ENCODE measurements at regions not wholly inside any gene's neighbourhood (a gene's known extent, or its start where the extent isn't known, plus 50 kb on each side); places are given as distances from the start of the nearest gene placed in this dataset.

DNA sequence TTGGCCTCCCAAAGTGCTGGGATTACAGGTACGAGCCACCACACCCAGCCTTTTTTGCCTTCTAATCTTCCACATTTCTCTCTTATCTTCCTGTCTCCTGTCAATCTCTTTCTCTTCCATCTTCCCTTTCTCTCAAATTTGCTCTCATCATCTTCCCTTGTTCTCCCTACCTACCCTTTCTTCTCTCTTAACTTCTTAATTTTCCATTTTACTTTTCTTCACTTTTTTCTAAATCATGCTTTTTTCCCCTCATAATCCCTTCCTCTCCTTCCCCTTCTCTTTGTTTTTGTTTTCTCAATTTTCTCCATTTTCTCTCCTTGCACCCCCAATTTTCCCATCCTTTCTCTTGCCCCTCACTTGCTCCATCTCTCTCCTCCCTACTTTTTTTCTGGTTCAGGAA is 545.7 kb downstream of the OMA1 start:
- H3K27me3 ChIP-seq (ENCODE audit: control insufficient read depth in 3 of 3, insufficient read depth in 3 of 3, low read length in 3 of 3), result no peaks in the 10 kb centered on the region
- H3K36me3 ChIP-seq (ENCODE audit: control insufficient read depth in 3 of 3, insufficient read depth in 2 of 3, low read depth in 1 of 3, low read length in 3 of 3), result no peaks in the 10 kb centered on the region
- no peaks in the 10 kb centered on the region for H3K4me1 ChIP-seq (ENCODE audit: control insufficient read depth in 3 of 3, insufficient read depth in 2 of 3, low read depth in 1 of 3, low read length in 2 of 3)
- DNase-seq (no peak), FAIRE-seq (no peak)
- WGBS, 3 donors, result 40 to 71% (median 50%) methylated on average over 1 of the region's 1 CpG
- no peak overlapping the region for H3K4me3 ChIP-seq (ENCODE audit: low read depth in 1 of 3, low read length in 3 of 3)
- H3K27ac ChIP-seq (ENCODE audit: low read depth in 1 of 3, low read length in 2 of 3), result no peak overlapping the region
- peaks cover 0 to 9% of the 10 kb centered on the region in 2 donors for H3K9me3 ChIP-seq (ENCODE audit: control insufficient read depth in 2 of 2, insufficient read depth in 1 of 2, low read depth in 1 of 2, low read length in 1 of 2)

DNA sequence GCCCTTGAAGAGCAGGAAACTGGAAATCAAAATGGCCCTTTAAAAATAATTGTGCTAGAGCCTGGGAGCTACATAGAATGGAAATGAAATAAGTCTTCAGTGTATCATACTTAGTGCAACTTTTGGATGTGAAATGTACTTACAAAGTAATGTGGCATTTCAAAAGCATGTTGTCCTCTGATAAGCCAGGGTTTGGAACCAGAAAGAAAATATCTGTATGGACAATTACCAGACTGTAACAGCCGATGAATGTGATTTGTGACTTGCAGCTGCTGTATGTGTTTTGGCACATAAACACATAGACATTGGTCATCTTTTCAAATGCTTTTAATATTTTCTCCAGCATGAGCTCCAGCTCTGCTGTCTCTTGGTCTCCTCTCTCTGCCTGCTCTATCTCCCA is 546.4 kb downstream of the OMA1 start:
- DNase-seq (no peak), FAIRE-seq (no peak)
- no peaks in the 10 kb centered on the region for H3K36me3 ChIP-seq (ENCODE audit: control insufficient read depth in 3 of 3, insufficient read depth in 2 of 3, low read depth in 1 of 3, low read length in 3 of 3)
- no peak overlapping the region for H3K4me3 ChIP-seq (ENCODE audit: low read depth in 1 of 3, low read length in 3 of 3)
- no peaks in the 10 kb centered on the region for H3K4me1 ChIP-seq (ENCODE audit: control insufficient read depth in 3 of 3, insufficient read depth in 2 of 3, low read depth in 1 of 3, low read length in 2 of 3)
- no peak overlapping the region for H3K27ac ChIP-seq (ENCODE audit: low read depth in 1 of 3, low read length in 2 of 3)
- 65 to 81% (median 75%) methylated on average over 1 of the region's 1 CpG for WGBS, 3 donors
- H3K9me3 ChIP-seq (ENCODE audit: control insufficient read depth in 2 of 2, insufficient read depth in 1 of 2, low read depth in 1 of 2, low read length in 1 of 2), result peaks cover 0 to 9% of the 10 kb centered on the region in 2 donors
- no peaks in the 10 kb centered on the region for H3K27me3 ChIP-seq (ENCODE audit: control insufficient read depth in 3 of 3, insufficient read depth in 3 of 3, low read length in 3 of 3)

- Histone ChIP-seq H3K4me1 (ENCODE audit: control insufficient read depth in 3 of 3, insufficient read depth in 2 of 3, low read depth in 1 of 3, low read length in 2 of 3) (no peaks in the 10 kb centered on the region), H3K36me3 (ENCODE audit: control insufficient read depth in 3 of 3, insufficient read depth in 2 of 3, low read depth in 1 of 3, low read length in 3 of 3) (no peaks in the 10 kb centered on the region), H3K27me3 (ENCODE audit: control insufficient read depth in 3 of 3, insufficient read depth in 3 of 3, low read length in 3 of 3) (no peaks in the 10 kb centered on the region), H3K27ac (ENCODE audit: low read depth in 1 of 3, low read length in 2 of 3) (no peak overlapping the region), H3K4me3 (ENCODE audit: low read depth in 1 of 3, low read length in 3 of 3) (no peak overlapping the region), H3K9me3 (ENCODE audit: control insufficient read depth in 2 of 2, insufficient read depth in 1 of 2, low read depth in 1 of 2, low read length in 1 of 2) (peaks cover 0 to 9% of the 10 kb centered on the region in 2 donors)
- DNase-seq (no peak), FAIRE-seq (no peak)
- 57 to 71% (median 66%) methylated on average over 2 of the region's 2 CpGs for WGBS, 3 donors
Measured at GRCh38 chr1:57996400-57996799, 550.1 kb downstream of the OMA1 start.

DNA sequence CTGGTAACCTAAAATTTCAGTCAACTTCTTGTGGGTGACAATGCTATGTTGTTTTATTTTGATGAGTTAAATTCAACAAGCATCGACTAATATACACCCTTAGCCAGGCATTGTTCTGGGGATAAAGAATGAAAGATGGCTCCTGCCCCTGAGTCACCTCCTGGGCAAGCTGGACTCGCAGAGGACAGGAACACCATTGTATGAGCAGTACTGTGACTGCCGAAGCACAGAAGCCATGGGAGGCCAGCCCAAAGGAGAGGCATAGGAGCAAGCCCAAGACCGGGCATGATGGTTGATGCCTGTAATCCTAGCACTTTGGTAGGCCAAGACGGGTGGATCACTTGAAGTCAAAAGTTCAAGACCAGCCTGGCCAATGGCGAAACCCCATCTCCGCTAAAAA is 555.2 kb downstream of the OMA1 start:
- Histone ChIP-seq H3K4me3 (ENCODE audit: low read depth in 1 of 3, low read length in 3 of 3) (no peak overlapping the region), H3K9me3 (ENCODE audit: control insufficient read depth in 2 of 2, insufficient read depth in 1 of 2, low read depth in 1 of 2, low read length in 1 of 2) (no peaks in the 10 kb centered on the region), H3K4me1 (ENCODE audit: control insufficient read depth in 3 of 3, insufficient read depth in 2 of 3, low read depth in 1 of 3, low read length in 2 of 3) (no peaks in the 10 kb centered on the region), H3K36me3 (ENCODE audit: control insufficient read depth in 3 of 3, insufficient read depth in 2 of 3, low read depth in 1 of 3, low read length in 3 of 3) (no peaks in the 10 kb centered on the region), H3K27me3 (ENCODE audit: control insufficient read depth in 3 of 3, insufficient read depth in 3 of 3, low read length in 3 of 3) (no peaks in the 10 kb centered on the region), H3K27ac (ENCODE audit: low read depth in 1 of 3, low read length in 2 of 3) (no peak overlapping the region)
- no peak for DNase-seq
- no peak for FAIRE-seq
- WGBS, 3 donors, result 85 to 91% (median 88%) methylated on average over 7 of the region's 7 CpGs

- H3K36me3 ChIP-seq (ENCODE audit: control insufficient read depth in 3 of 3, insufficient read depth in 2 of 3, low read depth in 1 of 3, low read length in 3 of 3), result no peaks in the 10 kb centered on the region
- no peaks in the 10 kb centered on the region for H3K27me3 ChIP-seq (ENCODE audit: control insufficient read depth in 3 of 3, insufficient read depth in 3 of 3, low read length in 3 of 3)
- DNase-seq (no peak), FAIRE-seq (no peak)
- 67 to 89% (median 83%) methylated on average over 1 of the region's 1 CpG for WGBS, 3 donors
- H3K27ac ChIP-seq (ENCODE audit: low read depth in 1 of 3, low read length in 2 of 3), result no peak overlapping the region
- H3K9me3 ChIP-seq (ENCODE audit: control insufficient read depth in 2 of 2, insufficient read depth in 1 of 2, low read depth in 1 of 2, low read length in 1 of 2), result no peaks in the 10 kb centered on the region
- H3K4me1 ChIP-seq (ENCODE audit: control insufficient read depth in 3 of 3, insufficient read depth in 2 of 3, low read depth in 1 of 3, low read length in 2 of 3), result no peaks in the 10 kb centered on the region
- no peak overlapping the region for H3K4me3 ChIP-seq (ENCODE audit: low read depth in 1 of 3, low read length in 3 of 3)
Measured at GRCh38 chr1:57989877-57990276, 556.6 kb downstream of the OMA1 start.

DNA sequence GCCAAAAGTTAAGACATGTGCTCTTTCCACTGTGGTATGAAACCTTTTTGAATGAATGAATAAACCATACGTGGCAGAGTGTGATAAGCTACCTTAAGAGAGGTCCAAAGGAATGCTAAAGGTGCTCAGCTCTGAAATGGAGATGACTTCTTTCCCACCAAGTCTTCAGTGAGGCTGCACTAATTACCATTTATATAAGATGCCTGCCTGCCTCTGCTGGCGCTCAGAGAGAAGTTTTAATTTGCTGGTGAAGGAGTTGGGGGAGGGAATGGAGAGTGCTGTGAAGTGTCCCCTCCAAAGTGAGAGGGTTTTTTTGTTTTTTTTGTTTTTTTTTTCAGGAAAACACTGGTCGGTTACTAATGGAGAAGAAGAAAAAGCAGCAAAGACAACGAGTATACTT is 559.0 kb downstream of the OMA1 start:
- H3K36me3 ChIP-seq (ENCODE audit: control insufficient read depth in 3 of 3, insufficient read depth in 2 of 3, low read depth in 1 of 3, low read length in 3 of 3), result no peaks in the 10 kb centered on the region
- FAIRE-seq, result no peak
- 51 to 70% (median 56%) methylated on average over 4 of the region's 4 CpGs for WGBS, 3 donors

GRCh38 chr1:57986432-57986831 is 560.1 kb downstream of the OMA1 start:
- Histone ChIP-seq H3K27ac (ENCODE audit: low read depth in 1 of 3, low read length in 2 of 3) (no peak overlapping the region), H3K36me3 (ENCODE audit: control insufficient read depth in 3 of 3, insufficient read depth in 2 of 3, low read depth in 1 of 3, low read length in 3 of 3) (no peaks in the 10 kb centered on the region), H3K9me3 (ENCODE audit: control insufficient read depth in 2 of 2, insufficient read depth in 1 of 2, low read depth in 1 of 2, low read length in 1 of 2) (no peaks in the 10 kb centered on the region), H3K4me3 (ENCODE audit: low read depth in 1 of 3, low read length in 3 of 3) (no peak overlapping the region), H3K4me1 (ENCODE audit: control insufficient read depth in 3 of 3, insufficient read depth in 2 of 3, low read depth in 1 of 3, low read length in 2 of 3) (no peaks in the 10 kb centered on the region), H3K27me3 (ENCODE audit: control insufficient read depth in 3 of 3, insufficient read depth in 3 of 3, low read length in 3 of 3) (no peaks in the 10 kb centered on the region)
- FAIRE-seq (no peak), DNase-seq (no peak)
- 48 to 69% (median 50%) methylated on average over 5 of the region's 5 CpGs for WGBS, 3 donors

More for the DNA sequence above, 559.0 kb downstream of the OMA1 start:
- H3K27ac ChIP-seq (ENCODE audit: low read depth in 1 of 3, low read length in 2 of 3), result no peak overlapping the region
- no peak overlapping the region for H3K4me3 ChIP-seq (ENCODE audit: low read depth in 1 of 3, low read length in 3 of 3)
- no peak for DNase-seq
- no peaks in the 10 kb centered on the region for H3K4me1 ChIP-seq (ENCODE audit: control insufficient read depth in 3 of 3, insufficient read depth in 2 of 3, low read depth in 1 of 3, low read length in 2 of 3)
- no peaks in the 10 kb centered on the region for H3K27me3 ChIP-seq (ENCODE audit: control insufficient read depth in 3 of 3, insufficient read depth in 3 of 3, low read length in 3 of 3)
- H3K9me3 ChIP-seq (ENCODE audit: control insufficient read depth in 2 of 2, insufficient read depth in 1 of 2, low read depth in 1 of 2, low read length in 1 of 2), result no peaks in the 10 kb centered on the region

DNA sequence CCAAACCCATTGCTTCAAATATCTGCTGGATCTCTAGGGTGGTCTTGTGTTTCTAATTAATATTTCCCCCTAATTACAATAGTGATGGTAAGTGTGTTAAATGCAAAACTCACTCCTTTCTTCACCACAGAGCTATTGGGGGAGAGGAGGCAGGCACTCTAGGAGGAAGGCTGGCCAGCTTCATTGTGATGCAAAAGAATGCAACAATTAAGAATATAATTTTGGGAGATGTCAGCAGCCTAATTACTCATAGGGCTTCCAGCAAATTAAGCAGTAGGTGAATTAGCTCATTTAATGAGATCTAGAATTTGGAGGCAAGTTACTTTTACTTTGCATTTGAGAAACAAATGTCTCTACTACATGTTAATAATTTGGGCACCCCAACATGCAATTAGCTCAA is 560.4 kb upstream of the DAB1 start:
- DNase-seq, result no peak
- no peak for FAIRE-seq
- no peak overlapping the region for H3K4me3 ChIP-seq (ENCODE audit: low read depth in 1 of 3, low read length in 3 of 3)
- no peaks in the 10 kb centered on the region for H3K27me3 ChIP-seq (ENCODE audit: control insufficient read depth in 3 of 3, insufficient read depth in 3 of 3, low read length in 3 of 3)
- no peaks in the 10 kb centered on the region for H3K36me3 ChIP-seq (ENCODE audit: control insufficient read depth in 3 of 3, insufficient read depth in 2 of 3, low read depth in 1 of 3, low read length in 3 of 3)
- H3K27ac ChIP-seq (ENCODE audit: low read depth in 1 of 3, low read length in 2 of 3), result no peak overlapping the region
- H3K4me1 ChIP-seq (ENCODE audit: control insufficient read depth in 3 of 3, insufficient read depth in 2 of 3, low read depth in 1 of 3, low read length in 2 of 3), result no peaks in the 10 kb centered on the region
- H3K9me3 ChIP-seq (ENCODE audit: control insufficient read depth in 2 of 2, insufficient read depth in 1 of 2, low read depth in 1 of 2, low read length in 1 of 2), result no peaks in the 10 kb centered on the region

GRCh38 chr1:57983441-57983840 is 559.6 kb upstream of the DAB1 start:
- FAIRE-seq, result no peak
- Histone ChIP-seq H3K4me1 (ENCODE audit: control insufficient read depth in 3 of 3, insufficient read depth in 2 of 3, low read depth in 1 of 3, low read length in 2 of 3) (no peaks in the 10 kb centered on the region), H3K4me3 (ENCODE audit: low read depth in 1 of 3, low read length in 3 of 3) (no peak overlapping the region), H3K36me3 (ENCODE audit: control insufficient read depth in 3 of 3, insufficient read depth in 2 of 3, low read depth in 1 of 3, low read length in 3 of 3) (no peaks in the 10 kb centered on the region), H3K27me3 (ENCODE audit: control insufficient read depth in 3 of 3, insufficient read depth in 3 of 3, low read length in 3 of 3) (no peaks in the 10 kb centered on the region), H3K27ac (ENCODE audit: low read depth in 1 of 3, low read length in 2 of 3) (no peak overlapping the region), H3K9me3 (ENCODE audit: control insufficient read depth in 2 of 2, insufficient read depth in 1 of 2, low read depth in 1 of 2, low read length in 1 of 2) (no peaks in the 10 kb centered on the region)
- no peak for DNase-seq
- 74 to 82% (median 78%) methylated on average over 3 of the region's 3 CpGs for WGBS, 3 donors

All from small intestine (tissue), 7 donors.